ENCODE measurements at regions not wholly inside any gene's neighbourhood (a gene's known extent, or its start where the extent isn't known, plus 50 kb on each side); places are given as distances from the start of the nearest gene placed in this dataset.

DNA sequence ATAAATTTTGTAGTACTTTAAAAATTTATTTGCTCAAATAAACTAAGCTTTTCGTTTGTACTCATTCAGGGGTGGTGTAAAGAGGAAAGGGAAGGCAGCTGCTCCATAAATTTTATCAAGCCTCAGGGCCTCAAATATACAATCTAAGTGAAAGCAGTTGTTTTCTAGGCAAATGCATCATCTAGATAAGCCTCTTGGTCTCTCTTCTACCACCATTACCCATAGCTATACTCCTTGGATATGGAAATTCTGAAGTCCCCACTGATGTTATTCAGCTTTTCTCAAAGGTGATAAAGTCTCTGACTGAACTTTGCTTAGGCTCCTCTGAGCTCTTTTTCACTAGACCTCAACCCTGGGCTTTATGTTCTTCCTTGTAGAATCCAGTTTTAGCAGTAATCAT is 1313.1 kb downstream of the JRKL start:
- no peak for TF ChIP-seq RFX5 (IDR thresholded peaks at IDR 0.05; ENCODE audit: low read depth, low read length)
- TF ChIP-seq, protein P1, sequence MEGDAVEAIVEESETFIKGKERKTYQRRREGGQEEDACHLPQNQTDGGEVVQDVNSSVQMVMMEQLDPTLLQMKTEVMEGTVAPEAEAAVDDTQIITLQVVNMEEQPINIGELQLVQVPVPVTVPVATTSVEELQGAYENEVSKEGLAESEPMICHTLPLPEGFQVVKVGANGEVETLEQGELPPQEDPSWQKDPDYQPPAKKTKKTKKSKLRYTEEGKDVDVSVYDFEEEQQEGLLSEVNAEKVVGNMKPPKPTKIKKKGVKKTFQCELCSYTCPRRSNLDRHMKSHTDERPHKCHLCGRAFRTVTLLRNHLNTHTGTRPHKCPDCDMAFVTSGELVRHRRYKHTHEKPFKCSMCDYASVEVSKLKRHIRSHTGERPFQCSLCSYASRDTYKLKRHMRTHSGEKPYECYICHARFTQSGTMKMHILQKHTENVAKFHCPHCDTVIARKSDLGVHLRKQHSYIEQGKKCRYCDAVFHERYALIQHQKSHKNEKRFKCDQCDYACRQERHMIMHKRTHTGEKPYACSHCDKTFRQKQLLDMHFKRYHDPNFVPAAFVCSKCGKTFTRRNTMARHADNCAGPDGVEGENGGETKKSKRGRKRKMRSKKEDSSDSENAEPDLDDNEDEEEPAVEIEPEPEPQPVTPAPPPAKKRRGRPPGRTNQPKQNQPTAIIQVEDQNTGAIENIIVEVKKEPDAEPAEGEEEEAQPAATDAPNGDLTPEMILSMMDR (conservative IDR thresholded peaks at IDR 0.05; ENCODE audit: low read depth, low read length), result no peak
- no peak for TF ChIP-seq SMC3 (IDR thresholded peaks at IDR 0.05; ENCODE audit: low read depth, low read length)
- no peak for TF ChIP-seq POLR2A (IDR thresholded peaks at IDR 0.05; ENCODE audit: low read depth, low read length)
- TF ChIP-seq BHLHE40 (IDR thresholded peaks at IDR 0.05; ENCODE audit: low read depth, low read length), result no peak
- TF ChIP-seq RCOR1 (IDR thresholded peaks at IDR 0.05; ENCODE audit: insufficient replicate concordance, low read length), result no peak
- TF ChIP-seq CHD1 (IDR thresholded peaks at IDR 0.05; ENCODE audit: low read depth, low read length), result no peak
- no peak for TF ChIP-seq RAD21 (IDR thresholded peaks at IDR 0.05; ENCODE audit: low read length)
- TF ChIP-seq, protein P2, sequence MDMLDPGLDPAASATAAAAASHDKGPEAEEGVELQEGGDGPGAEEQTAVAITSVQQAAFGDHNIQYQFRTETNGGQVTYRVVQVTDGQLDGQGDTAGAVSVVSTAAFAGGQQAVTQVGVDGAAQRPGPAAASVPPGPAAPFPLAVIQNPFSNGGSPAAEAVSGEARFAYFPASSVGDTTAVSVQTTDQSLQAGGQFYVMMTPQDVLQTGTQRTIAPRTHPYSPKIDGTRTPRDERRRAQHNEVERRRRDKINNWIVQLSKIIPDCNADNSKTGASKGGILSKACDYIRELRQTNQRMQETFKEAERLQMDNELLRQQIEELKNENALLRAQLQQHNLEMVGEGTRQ (IDR thresholded peaks at IDR 0.05; ENCODE audit: low read depth, low read length), result no peak
- TF ChIP-seq NFE2L2 (IDR thresholded peaks at IDR 0.05; ENCODE audit: low read depth, low read length), result no peak
- TF ChIP-seq MXI1 (IDR thresholded peaks at IDR 0.05; ENCODE audit: borderline replicate concordance, low read depth, low read length), result no peak

All from IMR-90 (cell line).